Stimulated activated CD4-positive, alpha-beta T cell treated with anti-CD3 and anti-CD28 coated beads, TNF-alpha, amount 100 ng/mL, for 4 hours (primary cell): ENCODE measurements at regions not wholly inside any gene's neighbourhood (a gene's known extent, or its start where the extent isn't known, plus 50 kb on each side); places are given as distances from the start of the nearest gene placed in this dataset.

ENCODE experiments used
- DNase-seq, 3 experiments: peaks; one replicate each; pipeline ENCODE4 v3.0.0-alpha.2; 2020; ENCODE audit warnings: low read depth in 3 of 3

GRCh38 chr11:70486731-70487130 is 88.4 kb downstream of the CTTN start:
- DNase-seq = no peak

GRCh38 chr11:70487160-70487559 is 88.8 kb downstream of the CTTN start:
- DNase-seq = no peak

GRCh38 chr11:70487756-70488155 is 89.4 kb downstream of the CTTN start:
- no peak for DNase-seq

GRCh38 chr11:70488171-70488703 is 89.9 kb downstream of the CTTN start:
- no peak for DNase-seq

GRCh38 chr11:70489276-70489675 is 90.9 kb downstream of the CTTN start:
- no peak for DNase-seq

GRCh38 chr11:70490208-70490607 is 91.9 kb downstream of the CTTN start:
- no peak for DNase-seq

GRCh38 chr11:70490723-70491558 is 92.6 kb downstream of the CTTN start:
- no peak for DNase-seq

- DNase-seq = no peak
Observed at GRCh38 chr11:70491696-70492472, 93.6 kb downstream of the CTTN start.

- no peak for DNase-seq
Observed at GRCh38 chr11:70493089-70493474, 94.8 kb downstream of the CTTN start.

- DNase-seq = no peak
Observed at GRCh38 chr11:70493891-70494290, 95.6 kb downstream of the CTTN start.

GRCh38 chr11:70494559-70495350 is 96.4 kb downstream of the CTTN start:
- DNase-seq = no peak

- no peak for DNase-seq
Observed at GRCh38 chr11:70495351-70496310, 97.3 kb downstream of the CTTN start.

- no peak for DNase-seq
Observed at GRCh38 chr11:70496591-70497535, 98.5 kb downstream of the CTTN start.

- no peak for DNase-seq
Observed at GRCh38 chr11:70497536-70498075, 99.3 kb downstream of the CTTN start.

GRCh38 chr11:70498171-70498571 is 99.8 kb downstream of the CTTN start:
- no peak for DNase-seq

GRCh38 chr11:70498976-70499801 is 100.9 kb downstream of the CTTN start:
- no peak for DNase-seq

- DNase-seq = no peak
Observed at GRCh38 chr11:70500076-70500847, 101.9 kb downstream of the CTTN start.
